ENCODE measurements at regions not wholly inside any gene's neighbourhood (a gene's known extent, or its start where the extent isn't known, plus 50 kb on each side); places are given as distances from the start of the nearest gene placed in this dataset.

GRCh38 chr2:8430628-8431027 lies 251.2 kb upstream of the ID2 start:
- H3K4me3 Mint-ChIP-seq = no peak overlapping the region
- no peak for TF ChIP-seq CTCF (IDR thresholded peaks at IDR 0.05)
- H3K4me1 Mint-ChIP-seq (ENCODE audit: low read depth) = peaks cover 6% of the 10 kb centered on the region; the same call in 1 of the 2 replicates
- DNase-seq = no peak
- H3K27ac Mint-ChIP-seq = no peak overlapping the region
- no peaks in the 10 kb centered on the region for H3K36me3 Mint-ChIP-seq (ENCODE audit: low read depth)
- no peaks in the 10 kb centered on the region; the same call in 1 of the 2 replicates for H3K9me3 Mint-ChIP-seq
- H3K27me3 Mint-ChIP-seq (ENCODE audit: insufficient read depth) = peaks cover 1% of the 10 kb centered on the region

- H3K4me1 Mint-ChIP-seq (ENCODE audit: low read depth) = peaks cover 6% of the 10 kb centered on the region; the same call in 1 of the 2 replicates
- DNase-seq = no peak
- H3K9me3 Mint-ChIP-seq = no peaks in the 10 kb centered on the region; the same call in 1 of the 2 replicates
- H3K27me3 Mint-ChIP-seq (ENCODE audit: insufficient read depth) = peaks cover 1% of the 10 kb centered on the region; the same call in 1 of the 2 replicates
- no peak overlapping the region for H3K4me3 Mint-ChIP-seq
- no peaks in the 10 kb centered on the region for H3K36me3 Mint-ChIP-seq (ENCODE audit: low read depth)
- H3K27ac Mint-ChIP-seq = no peak overlapping the region
- no peak for TF ChIP-seq CTCF (IDR thresholded peaks at IDR 0.05)
Observed at GRCh38 chr2:8431446-8432125, 250.3 kb upstream of the ID2 start.

- DNase-seq = no peak
- peaks cover 1% of the 10 kb centered on the region; the same call in 1 of the 2 replicates for H3K27me3 Mint-ChIP-seq (ENCODE audit: insufficient read depth)
- H3K4me1 Mint-ChIP-seq (ENCODE audit: low read depth) = peaks cover 6% of the 10 kb centered on the region; the same call in 1 of the 2 replicates
- TF ChIP-seq CTCF (IDR thresholded peaks at IDR 0.05) = no peak
- no peak overlapping the region for H3K27ac Mint-ChIP-seq
- no peaks in the 10 kb centered on the region for H3K9me3 Mint-ChIP-seq
- no peaks in the 10 kb centered on the region for H3K36me3 Mint-ChIP-seq (ENCODE audit: low read depth)
- peak overlapping the region; percentile 49; the same call in 1 of the 2 replicates for H3K4me3 Mint-ChIP-seq
Observed at GRCh38 chr2:8432706-8433336, 249.0 kb upstream of the ID2 start.

DNA sequence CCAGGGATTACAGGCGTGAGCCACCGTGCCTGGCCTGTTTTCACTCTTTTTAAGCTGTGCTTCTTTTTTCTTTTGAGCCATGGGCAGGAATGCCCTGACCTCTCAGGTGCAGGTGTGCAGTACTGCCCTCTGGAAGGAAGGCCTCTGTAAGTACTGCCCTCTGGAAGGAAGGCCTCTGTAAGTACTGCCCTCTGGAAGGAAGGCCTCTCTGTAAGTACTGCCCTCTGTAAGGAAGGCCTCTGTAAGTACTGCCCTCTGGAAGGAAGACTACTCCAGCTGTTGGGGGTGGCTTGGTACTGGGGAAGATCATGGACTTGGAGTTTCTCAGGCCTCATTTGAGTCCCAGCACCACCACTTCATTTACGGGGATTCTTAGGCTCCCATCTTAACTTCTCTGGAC lies 248.5 kb upstream of the ID2 start:
- Mint-ChIP-seq H3K27ac (no peak overlapping the region), H3K27me3 (ENCODE audit: insufficient read depth) (peaks cover 1% of the 10 kb centered on the region; the same call in 1 of the 2 replicates), H3K4me3 (no peak overlapping the region), H3K36me3 (ENCODE audit: low read depth) (no peaks in the 10 kb centered on the region), H3K9me3 (no peaks in the 10 kb centered on the region), H3K4me1 (ENCODE audit: low read depth) (peaks cover 6% of the 10 kb centered on the region; the same call in 1 of the 2 replicates)
- no peak for TF ChIP-seq CTCF (IDR thresholded peaks at IDR 0.05)
- no peak for DNase-seq

- Mint-ChIP-seq H3K27me3 (ENCODE audit: insufficient read depth) (peaks cover 3% of the 10 kb centered on the region), H3K4me3 (no peak overlapping the region), H3K27ac (no peak overlapping the region), H3K9me3 (no peaks in the 10 kb centered on the region), H3K4me1 (ENCODE audit: low read depth) (peaks cover 6% of the 10 kb centered on the region; the same call in 1 of the 2 replicates), H3K36me3 (ENCODE audit: low read depth) (no peaks in the 10 kb centered on the region)
- no peak for DNase-seq
- no peak for TF ChIP-seq CTCF (IDR thresholded peaks at IDR 0.05)
Observed at GRCh38 chr2:8435608-8436007, 246.2 kb upstream of the ID2 start.

Measured in HFFc6 (cell line).